ENCODE measurements at regions not wholly inside any gene's neighbourhood (a gene's known extent, or its start where the extent isn't known, plus 50 kb on each side); places are given as distances from the start of the nearest gene placed in this dataset.

- Histone ChIP-seq H3K27ac (ENCODE audit: low read depth in 1 of 2, low read length in 2 of 2) (no peak overlapping the region), H3K4me1 (ENCODE audit: insufficient read depth, low read length) (no peaks in the 10 kb centered on the region), H3K4me3 (ENCODE audit: low read length) (no peak overlapping the region), H3K36me3 (ENCODE audit: insufficient read depth, low read length) (no peaks in the 10 kb centered on the region), H3K27me3 (ENCODE audit: control insufficient read depth in 1 of 2, insufficient read depth in 2 of 2, low read length in 2 of 2) (no peaks in the 10 kb centered on the region), H3K9me3 (ENCODE audit: control insufficient read depth in 1 of 2, insufficient read depth in 1 of 2, low read length in 2 of 2) (no peaks in the 10 kb centered on the region)
- Mint-ChIP-seq H3K4me1 (ENCODE audit: low read depth) (no peaks in the 10 kb centered on the region), H3K36me3 (ENCODE audit: low read depth) (no peaks in the 10 kb centered on the region), H3K4me3 (no peak overlapping the region), H3K27ac (no peak overlapping the region), H3K9me3 (no peaks in the 10 kb centered on the region), H3K27me3 (peaks cover 6% of the 10 kb centered on the region)
- DNase-seq: no peak
- intact Hi-C loops (cut with DNase I, micrococcal nuclease): no loop called here
- ChIA-PET CTCF (no interaction called here), POLR2A (no interaction called here)
- no peak for ATAC-seq (ENCODE audit: poor library complexity)
- no peak for TF ChIP-seq CTCF (IDR thresholded peaks at IDR 0.05)
Observed at GRCh38 chr4:17098401-17098800, 200.0 kb upstream of the LDB2 start.

GRCh38 chr4:17097362-17097761 lies 198.9 kb upstream of the LDB2 start:
- no peaks in the 10 kb centered on the region for H3K9me3 ChIP-seq (ENCODE audit: control insufficient read depth in 1 of 2, insufficient read depth in 1 of 2, low read length in 2 of 2)
- H3K9me3 Mint-ChIP-seq: no peaks in the 10 kb centered on the region
- peaks cover 6% of the 10 kb centered on the region for H3K27me3 Mint-ChIP-seq
- ChIA-PET CTCF (no interaction called here), POLR2A (no interaction called here)
- no peaks in the 10 kb centered on the region for H3K27me3 ChIP-seq (ENCODE audit: control insufficient read depth in 1 of 2, insufficient read depth in 2 of 2, low read length in 2 of 2)
- H3K36me3 ChIP-seq (ENCODE audit: insufficient read depth, low read length): no peaks in the 10 kb centered on the region
- DNase-seq (no peak), ATAC-seq (ENCODE audit: poor library complexity) (no peak)
- H3K27ac Mint-ChIP-seq: no peak overlapping the region
- no peak for TF ChIP-seq CTCF (IDR thresholded peaks at IDR 0.05)
- H3K36me3 Mint-ChIP-seq (ENCODE audit: low read depth): no peaks in the 10 kb centered on the region
- H3K4me3 ChIP-seq (ENCODE audit: low read length): no peak overlapping the region
- H3K4me1 ChIP-seq (ENCODE audit: insufficient read depth, low read length): no peaks in the 10 kb centered on the region
- no peak overlapping the region for H3K27ac ChIP-seq (ENCODE audit: low read depth in 1 of 2, low read length in 2 of 2)
- intact Hi-C loops (cut with DNase I, micrococcal nuclease): no loop called here
- no peaks in the 10 kb centered on the region for H3K4me1 Mint-ChIP-seq (ENCODE audit: low read depth)
- no peak overlapping the region for H3K4me3 Mint-ChIP-seq

DNA sequence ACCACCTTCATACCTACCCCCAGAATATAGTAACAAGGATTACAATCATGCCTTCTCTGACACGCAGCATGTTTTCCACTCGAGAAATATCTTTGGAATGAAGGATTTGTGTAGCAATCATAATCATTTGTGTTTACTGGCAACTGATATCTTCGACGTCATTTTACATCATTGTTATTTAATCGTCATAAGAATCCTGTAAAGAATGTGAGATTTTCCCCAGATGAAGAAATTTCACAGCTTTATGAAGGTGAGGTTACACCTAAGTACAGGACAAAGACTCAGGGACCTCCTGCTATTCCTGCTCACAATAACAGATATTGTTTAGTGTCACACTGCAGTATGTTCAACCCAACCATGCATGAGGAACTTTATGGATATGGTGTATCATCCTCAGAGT lies 198.2 kb upstream of the LDB2 start:
- Mint-ChIP-seq H3K27me3 (peaks cover 6% of the 10 kb centered on the region), H3K27ac (no peak overlapping the region), H3K36me3 (ENCODE audit: low read depth) (no peaks in the 10 kb centered on the region), H3K9me3 (no peaks in the 10 kb centered on the region), H3K4me1 (ENCODE audit: low read depth) (no peaks in the 10 kb centered on the region), H3K4me3 (no peak overlapping the region)
- no peak overlapping the region for H3K27ac ChIP-seq (ENCODE audit: low read depth in 1 of 2, low read length in 2 of 2)
- H3K27me3 ChIP-seq (ENCODE audit: control insufficient read depth in 1 of 2, insufficient read depth in 2 of 2, low read length in 2 of 2): no peaks in the 10 kb centered on the region
- no peak for ATAC-seq (ENCODE audit: poor library complexity)
- no peak for DNase-seq
- intact Hi-C loops (cut with DNase I, micrococcal nuclease): no loop called here
- no peak overlapping the region for H3K4me3 ChIP-seq (ENCODE audit: low read length)
- H3K36me3 ChIP-seq (ENCODE audit: insufficient read depth, low read length): no peaks in the 10 kb centered on the region
- no peak for TF ChIP-seq CTCF (IDR thresholded peaks at IDR 0.05)
- no peaks in the 10 kb centered on the region for H3K9me3 ChIP-seq (ENCODE audit: control insufficient read depth in 1 of 2, insufficient read depth in 1 of 2, low read length in 2 of 2)
- CTCF ChIA-PET: no interaction called here
- POLR2A ChIA-PET: no interaction called here
- no peaks in the 10 kb centered on the region for H3K4me1 ChIP-seq (ENCODE audit: insufficient read depth, low read length)

Data from CD4-positive, alpha-beta T cell (primary cell).